Muscle of leg (tissue), 3 donors: ENCODE measurements at regions not wholly inside any gene's neighbourhood (a gene's known extent, or its start where the extent isn't known, plus 50 kb on each side); places are given as distances from the start of the nearest gene placed in this dataset.
"Not testable (repeated sequence)": the region's sequence is repeated elsewhere in the genome, so short reads cannot be mapped to it uniquely, and the experiment has no call there.

Source experiments
- DNase-seq: peaks from one replicate; pipeline ENCODE4 v3.0.0; 2013
- H3K27ac ChIP-seq: one replicate; pipeline ENCODE4 v1.5.1; 2013; ENCODE audit warnings: mild to moderate bottlenecking, low read length, control low read depth
- H3K27me3 ChIP-seq: one replicate; pipeline ENCODE4 v1.6.1; 2013; ENCODE audit warnings: low read length; ENCODE audit not compliant: control insufficient read depth, insufficient read depth
- H3K36me3 ChIP-seq: one replicate; pipeline ENCODE4 v1.6.1; 2013; ENCODE audit warnings: low read length; ENCODE audit not compliant: control insufficient read depth, insufficient read depth
- H3K4me1 ChIP-seq: one replicate; pipeline ENCODE4 v1.6.1; 2013; ENCODE audit warnings: low read length; ENCODE audit not compliant: control insufficient read depth, insufficient read depth
- H3K4me3 ChIP-seq: one replicate; pipeline ENCODE4 v1.5.1; 2013; ENCODE audit warnings: low read length, control low read depth
- H3K9me3 ChIP-seq: replicated peaks from 2 replicates; pipeline ENCODE4 v1.6.1; 2013; ENCODE audit warnings: low read depth, low read length; ENCODE audit not compliant: control insufficient read depth
- WGBS: methylation state at CpG from one replicate; pipeline ENCODE4 v1.1.5; 2013; ENCODE audit warnings: missing lambda C conversion rate; ENCODE audit not compliant: insufficient coverage; 5-methylcytosine and 5-hydroxymethylcytosine counted together

DNA sequence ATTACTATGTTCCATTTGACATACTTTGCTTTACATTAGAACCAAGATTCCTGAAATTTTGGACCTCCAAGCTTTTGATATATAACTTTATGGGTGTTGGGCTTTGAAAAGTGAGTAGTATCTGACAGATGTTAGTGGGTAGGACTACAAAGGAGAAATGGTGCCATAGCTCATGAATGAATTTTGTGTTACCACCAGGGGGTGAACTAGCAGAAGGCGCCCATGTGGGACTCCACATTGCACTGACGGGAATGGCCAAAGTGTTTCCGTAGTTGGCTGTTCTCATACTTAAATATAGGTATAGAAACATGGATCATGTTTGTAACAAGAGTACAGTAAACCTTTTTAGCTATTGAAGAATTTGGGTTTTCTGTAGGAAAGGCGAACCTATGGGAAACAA, 337.5 kb downstream of the FLRT2 start:
- 100% methylated on average over 1 of the region's 4 CpGs for WGBS
- no peaks in the 10 kb centered on the region for H3K9me3 ChIP-seq
- DNase-seq: no peak
- no peaks in the 10 kb centered on the region for H3K27me3 ChIP-seq
- H3K4me1 ChIP-seq: no peaks in the 10 kb centered on the region
- H3K4me3 ChIP-seq: no peak overlapping the region
- no peaks in the 10 kb centered on the region for H3K36me3 ChIP-seq
- H3K27ac ChIP-seq: no peak overlapping the region

DNA sequence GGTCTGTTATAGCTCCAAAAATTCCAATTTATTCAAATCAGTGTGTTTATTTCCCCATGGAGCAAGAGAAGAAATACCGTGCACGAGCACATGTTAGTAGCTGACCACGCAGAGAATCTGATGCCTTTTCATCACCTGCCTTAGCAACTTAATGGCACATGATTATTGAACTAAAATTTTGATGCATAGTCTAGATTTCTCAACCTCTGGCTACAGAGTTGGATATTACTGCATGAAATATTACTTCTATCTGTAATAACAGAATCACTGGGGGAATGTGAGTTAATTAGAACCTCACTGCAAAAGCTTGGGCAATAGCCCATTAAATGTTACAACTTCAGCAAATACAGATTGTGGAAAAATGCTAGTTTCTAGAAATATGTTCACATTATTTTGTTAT, 335.8 kb downstream of the FLRT2 start:
- no CpG with 5 or more reads among the region's 3 CpGs for WGBS
- Histone ChIP-seq H3K4me3 (no peak overlapping the region), H3K27me3 (no peaks in the 10 kb centered on the region), H3K4me1 (no peaks in the 10 kb centered on the region), H3K27ac (no peak overlapping the region), H3K9me3 (no peaks in the 10 kb centered on the region), H3K36me3 (no peaks in the 10 kb centered on the region)
- DNase-seq: peak; percentile 39

DNA sequence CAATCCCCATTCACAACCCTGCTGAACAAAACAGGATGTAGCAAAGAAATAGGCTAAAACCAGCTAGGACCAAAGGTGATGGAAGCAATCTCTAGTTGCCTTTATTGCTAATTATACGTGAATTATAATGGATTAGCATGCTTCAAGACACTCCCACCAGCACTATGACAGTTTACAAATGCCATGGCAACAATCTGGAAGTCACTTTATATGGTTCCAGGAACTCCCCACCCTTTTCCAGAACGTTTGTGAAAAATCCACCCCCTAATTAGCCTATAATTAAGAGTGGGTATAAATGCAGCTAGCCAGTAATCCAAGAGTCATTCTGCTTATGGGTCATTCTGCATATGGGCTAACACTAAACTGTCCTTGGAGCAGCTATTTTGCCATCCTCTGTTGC, 328.7 kb downstream of the FLRT2 start:
- H3K4me1 ChIP-seq: no peaks in the 10 kb centered on the region
- no peak for DNase-seq
- no peaks in the 10 kb centered on the region for H3K36me3 ChIP-seq
- no CpG with 5 or more reads among the region's 2 CpGs for WGBS
- H3K27ac ChIP-seq: no peak overlapping the region
- no peak overlapping the region for H3K4me3 ChIP-seq
- no peaks in the 10 kb centered on the region for H3K27me3 ChIP-seq
- H3K9me3 ChIP-seq: no peaks in the 10 kb centered on the region

DNA sequence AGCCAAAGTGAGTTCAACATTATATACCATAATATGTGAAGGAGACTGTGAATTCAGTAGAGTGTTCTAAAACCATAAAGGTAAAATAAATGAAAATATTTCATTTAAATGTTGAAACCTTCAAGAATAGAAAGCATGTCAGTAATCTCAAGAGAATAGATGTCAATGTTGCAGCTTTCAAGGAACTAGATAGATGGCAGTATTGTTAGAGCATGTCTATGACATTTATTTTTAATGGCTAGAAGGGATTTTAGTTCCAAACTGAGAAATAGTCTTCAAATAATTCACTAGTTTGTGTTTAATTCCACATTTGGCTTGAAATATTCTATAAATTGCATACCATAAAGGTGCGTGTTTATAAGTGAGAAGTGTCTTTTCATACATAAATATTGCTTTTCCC, 326.5 kb downstream of the FLRT2 start:
- Histone ChIP-seq H3K27me3 (no peaks in the 10 kb centered on the region), H3K36me3 (no peaks in the 10 kb centered on the region), H3K4me1 (no peaks in the 10 kb centered on the region), H3K4me3 (no peak overlapping the region), H3K27ac (no peak overlapping the region), H3K9me3 (no peaks in the 10 kb centered on the region)
- WGBS: no CpG with 5 or more reads among the region's 1 CpG
- no peak for DNase-seq

DNA sequence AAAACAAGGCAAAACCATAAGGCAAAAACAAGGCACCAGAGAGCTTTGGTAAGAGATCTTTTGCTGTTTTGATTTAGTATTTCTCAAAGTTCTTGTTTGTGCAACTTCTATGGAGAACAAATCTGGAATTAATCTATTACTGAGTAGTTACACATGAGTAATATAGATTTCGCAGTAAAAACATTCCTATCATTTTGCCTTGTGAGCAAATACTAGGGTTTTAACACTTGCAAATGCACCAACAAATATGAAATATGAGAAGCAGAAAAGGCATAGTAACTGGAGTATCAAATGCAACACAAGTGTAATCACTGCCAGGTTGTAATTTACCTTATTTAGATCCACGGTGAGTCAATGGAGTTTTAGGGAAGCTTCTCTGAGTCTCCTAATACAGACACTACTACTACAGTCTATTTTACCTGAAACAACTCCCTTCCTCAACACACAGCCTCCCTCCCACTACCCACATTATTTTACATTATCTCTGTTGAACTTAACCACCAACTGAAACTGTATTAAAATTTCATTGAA, 324.1 kb downstream of the FLRT2 start:
- Histone ChIP-seq H3K27ac (no peak overlapping the region), H3K36me3 (no peaks in the 10 kb centered on the region), H3K9me3 (no peaks in the 10 kb centered on the region), H3K4me1 (no peaks in the 10 kb centered on the region), H3K27me3 (no peaks in the 10 kb centered on the region), H3K4me3 (no peak overlapping the region)
- DNase-seq: no peak
- WGBS: no CpG with 5 or more reads among the region's 2 CpGs

DNA sequence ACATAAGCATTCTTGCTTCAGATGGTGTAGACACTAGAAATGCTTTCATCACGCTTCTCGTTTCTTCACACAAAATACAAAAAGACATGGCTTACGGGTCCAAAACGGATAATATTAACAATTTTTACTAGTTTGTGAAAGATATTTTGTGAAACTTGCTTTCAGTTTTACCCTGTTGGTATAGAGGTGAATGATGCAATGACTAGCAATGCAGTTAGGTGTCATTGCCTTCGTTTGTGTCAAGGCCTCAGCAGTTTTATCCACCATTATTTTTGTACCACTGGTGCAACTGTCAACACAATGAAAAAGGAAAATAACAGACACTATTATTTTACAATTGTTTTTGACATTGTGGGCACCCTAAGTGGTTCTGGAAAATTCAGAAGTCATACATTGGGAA, 323.0 kb downstream of the FLRT2 start:
- WGBS: no CpG with 5 or more reads among the region's 5 CpGs
- Histone ChIP-seq H3K36me3 (no peaks in the 10 kb centered on the region), H3K4me3 (no peak overlapping the region), H3K4me1 (no peaks in the 10 kb centered on the region), H3K27me3 (no peaks in the 10 kb centered on the region), H3K27ac (no peak overlapping the region), H3K9me3 (no peaks in the 10 kb centered on the region)
- no peak for DNase-seq

DNA sequence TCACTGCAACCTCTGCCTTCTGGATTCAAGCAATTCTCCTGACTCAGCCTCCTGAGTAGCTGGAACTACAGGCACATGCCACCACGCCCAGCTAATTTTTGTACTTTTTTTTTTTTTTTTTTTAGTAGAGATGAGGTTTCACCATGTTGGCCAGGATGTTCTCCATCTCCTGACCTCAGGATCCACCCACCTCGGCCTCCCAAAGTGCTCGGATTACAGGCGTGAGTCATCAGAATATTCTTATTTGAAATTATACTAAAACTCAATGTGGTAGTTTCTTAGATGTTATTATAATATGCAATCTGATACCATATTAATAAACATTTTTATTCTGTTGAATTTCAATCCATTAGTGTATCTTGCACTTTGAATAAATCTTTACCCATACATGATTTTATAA, 322.2 kb downstream of the FLRT2 start:
- H3K27ac ChIP-seq, H3K4me1 ChIP-seq, H3K36me3 ChIP-seq, H3K9me3 ChIP-seq, DNase-seq, H3K4me3 ChIP-seq, H3K27me3 ChIP-seq: not testable (repeated sequence)
- no CpG with 5 or more reads among the region's 4 CpGs for WGBS

DNA sequence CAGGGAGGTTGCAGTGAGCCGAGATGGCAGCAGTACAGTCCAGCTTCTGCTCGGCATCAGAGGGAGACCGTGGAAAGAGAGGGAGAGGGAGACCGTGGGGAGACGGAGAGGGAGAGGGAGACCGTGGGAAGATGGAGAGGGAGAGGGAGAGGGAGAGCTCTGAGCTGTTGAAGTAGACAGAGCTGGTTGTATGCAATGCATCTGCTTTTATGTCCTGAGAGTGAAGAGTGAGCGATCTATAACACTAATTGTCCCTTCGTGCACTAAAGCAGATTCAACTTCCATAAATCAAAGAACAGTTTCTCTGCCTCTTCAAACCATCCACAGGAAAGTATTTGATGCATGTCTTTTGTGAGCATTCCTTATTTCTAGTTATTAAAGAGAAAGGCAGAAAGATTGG, 300.6 kb downstream of the FLRT2 start:
- not testable (repeated sequence) for H3K27me3 ChIP-seq, H3K4me3 ChIP-seq, H3K36me3 ChIP-seq, H3K9me3 ChIP-seq, H3K27ac ChIP-seq, H3K4me1 ChIP-seq, DNase-seq
- WGBS: 61% methylated on average over 6 of the region's 8 CpGs

DNA sequence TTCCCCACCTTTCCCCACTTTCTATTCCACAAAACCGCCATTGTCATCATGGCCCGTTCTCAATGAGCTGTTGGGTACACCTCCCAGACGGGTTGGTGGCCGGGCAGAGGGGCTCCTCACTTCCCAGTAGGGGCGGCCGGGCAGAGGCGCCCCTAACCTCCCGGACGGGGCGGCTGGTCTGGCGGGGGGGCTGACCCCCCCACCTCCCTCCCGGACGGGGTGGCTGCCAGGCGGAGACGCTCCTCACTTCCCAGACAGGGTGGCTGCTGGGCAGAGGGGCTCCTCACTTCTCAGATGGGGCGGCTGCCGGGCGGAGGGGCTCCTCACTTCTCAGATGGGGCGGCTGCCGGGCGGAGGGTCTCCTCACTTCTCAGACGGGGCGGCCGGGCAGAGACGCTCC, 299.7 kb downstream of the FLRT2 start:
- not testable (repeated sequence) for DNase-seq, H3K36me3 ChIP-seq, H3K4me3 ChIP-seq, H3K4me1 ChIP-seq, H3K27ac ChIP-seq, H3K9me3 ChIP-seq, H3K27me3 ChIP-seq
- WGBS: 96% methylated on average over 5 of the region's 25 CpGs

DNA sequence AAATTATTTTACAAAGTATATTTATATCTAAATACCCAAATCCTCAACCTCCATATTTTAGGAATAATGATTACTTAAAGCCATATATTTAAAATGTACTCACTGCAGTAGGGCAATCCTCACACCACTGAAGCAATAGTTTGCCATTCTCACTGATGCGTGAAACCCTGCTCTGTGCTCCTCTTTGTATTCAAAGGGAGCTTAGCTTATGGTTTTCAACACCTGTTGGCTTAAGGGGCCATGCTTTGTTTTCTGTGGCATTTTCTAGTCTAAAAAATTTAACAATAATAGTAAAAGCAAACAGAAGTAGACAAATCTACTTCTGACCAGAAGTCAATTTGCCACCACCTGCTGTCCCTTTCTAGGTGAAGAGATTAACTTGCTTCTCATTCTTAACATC, 294.6 kb downstream of the FLRT2 start:
- no CpG with 5 or more reads among the region's 1 CpG for WGBS
- Histone ChIP-seq H3K27ac (no peak overlapping the region), H3K4me1 (no peaks in the 10 kb centered on the region), H3K36me3 (no peaks in the 10 kb centered on the region), H3K4me3 (no peak overlapping the region), H3K9me3 (no peaks in the 10 kb centered on the region), H3K27me3 (no peaks in the 10 kb centered on the region)
- DNase-seq: no peak

DNA sequence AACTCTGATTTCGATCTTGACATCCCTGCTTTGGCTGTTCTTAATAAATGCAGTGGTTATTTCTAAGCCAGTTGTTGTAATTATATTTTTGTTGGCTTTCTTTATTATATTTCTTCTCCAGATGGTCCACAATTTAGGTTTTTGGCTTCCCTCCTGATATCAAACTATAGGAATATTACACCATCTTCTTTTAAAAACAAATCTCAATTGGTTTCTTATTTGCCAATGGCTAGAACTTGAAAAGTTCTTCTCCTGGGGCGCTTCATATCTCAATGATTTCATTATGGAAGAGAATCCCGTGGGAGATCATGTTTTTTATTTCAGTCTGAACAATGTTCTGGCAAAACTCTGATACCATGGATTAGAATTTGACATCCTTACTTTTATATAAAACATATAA, 292.3 kb downstream of the FLRT2 start:
- no peak overlapping the region for H3K4me3 ChIP-seq
- WGBS: no CpG with 5 or more reads among the region's 3 CpGs
- peak; percentile 70 for DNase-seq

More for the DNA sequence above, 292.3 kb downstream of the FLRT2 start:
- H3K36me3 ChIP-seq: no peaks in the 10 kb centered on the region
- no peak overlapping the region for H3K27ac ChIP-seq
- no peaks in the 10 kb centered on the region for H3K9me3 ChIP-seq
- no peaks in the 10 kb centered on the region for H3K27me3 ChIP-seq
- no peaks in the 10 kb centered on the region for H3K4me1 ChIP-seq
